ENCODE measurements at regions not wholly inside any gene's neighbourhood (a gene's known extent, or its start where the extent isn't known, plus 50 kb on each side); places are given as distances from the start of the nearest gene placed in this dataset.
"Not testable (repeated sequence)": the region's sequence is repeated elsewhere in the genome, so short reads cannot be mapped to it uniquely, and the experiment has no call there.

DNA sequence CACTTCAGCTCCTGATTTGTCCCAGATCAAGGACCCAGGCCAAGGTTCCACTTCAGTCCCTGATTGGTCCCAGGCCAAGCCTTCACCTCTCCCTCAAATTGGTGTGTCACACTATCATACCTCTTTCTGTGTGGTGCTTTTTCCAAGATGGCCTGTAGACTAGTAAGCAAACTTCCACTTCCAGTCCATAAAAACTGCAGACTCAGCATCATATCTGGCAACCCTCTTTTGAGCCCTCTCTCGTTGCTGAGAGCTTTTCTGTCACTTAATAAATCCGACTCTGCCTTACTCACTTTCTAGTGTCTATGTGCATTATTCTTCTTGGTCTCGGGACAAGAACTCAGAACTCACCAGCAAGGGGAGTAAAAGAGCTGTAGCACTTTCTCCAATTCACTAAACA lies 1395.1 kb downstream of the LRFN5 start:
- H3K36me3 Mint-ChIP-seq = no peaks in the 10 kb centered on the region
- no peaks in the 10 kb centered on the region for H3K36me3 ChIP-seq (ENCODE audit: control insufficient read depth in 2 of 2, extremely low read depth in 1 of 2, insufficient read depth in 1 of 2, low read length in 1 of 2)
- no peaks in the 10 kb centered on the region for H3K27me3 Mint-ChIP-seq
- no peaks in the 10 kb centered on the region for H3K27me3 ChIP-seq (replicated peaks in 1 of 2; ENCODE audit: control insufficient read depth in 2 of 2, extremely low read depth in 1 of 2, insufficient read depth in 2 of 2, low read length in 1 of 2)
- ATAC-seq (replicated peaks in 1 of 4) = no peak
- ChIA-PET POLR2A (no interaction called here), CTCF (no interaction called here)
- no peaks in the 10 kb centered on the region for H3K4me1 Mint-ChIP-seq
- H3K27ac Mint-ChIP-seq = no peak overlapping the region
- H3K4me3 Mint-ChIP-seq = no peak overlapping the region
- no peak overlapping the region for H3K27ac ChIP-seq (ENCODE audit: low read length)
- peaks cover 3% of the 10 kb centered on the region for H3K9me3 ChIP-seq
- H3K4me1 ChIP-seq (ENCODE audit: control insufficient read depth in 1 of 2, extremely low read depth in 1 of 2, insufficient read depth in 2 of 2, low read length in 2 of 2) = no peaks in the 10 kb centered on the region
- DNase-seq = no peak
- no peak overlapping the region for H3K4me3 ChIP-seq (ENCODE audit: control insufficient read depth in 1 of 2, extremely low read depth in 1 of 2, low read length in 1 of 2)
- peaks cover 25 to 39% (median 38%) of the 10 kb centered on the region in 3 donors for H3K9me3 Mint-ChIP-seq
- WGBS (ENCODE audit: insufficient coverage) = 62% methylated on average over 2 of the region's 3 CpGs

DNA sequence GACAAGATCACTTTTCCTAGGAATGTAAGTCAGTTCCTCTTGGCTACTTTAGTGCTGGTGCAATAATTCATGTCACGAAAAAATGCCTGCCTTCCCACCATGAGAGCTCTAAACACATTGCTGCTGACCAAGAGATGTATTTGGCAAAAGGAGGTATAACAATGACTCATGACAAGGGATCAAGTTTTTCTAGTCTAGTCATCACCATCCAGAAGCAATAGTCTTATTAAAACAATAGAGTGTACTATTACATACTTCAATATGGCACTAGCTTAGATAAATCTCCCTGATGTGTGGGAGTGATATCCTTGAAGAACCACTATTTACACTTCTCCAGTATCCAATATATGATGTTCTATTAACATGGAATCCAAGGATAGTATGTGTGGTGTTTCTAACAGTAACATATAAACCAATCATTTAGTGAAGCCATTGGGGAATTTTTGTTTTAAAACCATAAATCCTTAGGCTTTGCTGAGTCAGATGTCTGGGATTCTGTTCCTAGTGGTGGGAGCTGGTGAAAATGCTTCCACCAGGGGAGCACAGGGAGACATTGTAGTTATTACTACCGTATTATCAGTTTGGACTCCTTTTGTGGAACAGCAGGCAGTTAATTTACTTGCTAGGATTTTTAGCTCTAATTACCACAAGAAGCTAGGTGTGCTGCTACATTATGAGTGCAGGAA lies 1387.5 kb downstream of the LRFN5 start:
- H3K36me3 Mint-ChIP-seq = no peaks in the 10 kb centered on the region
- H3K27ac Mint-ChIP-seq = no peak overlapping the region
- H3K9me3 Mint-ChIP-seq = peaks cover 0 to 7% (median 3%) of the 10 kb centered on the region in 3 donors
- ChIA-PET CTCF (no interaction called here), POLR2A (no interaction called here)
- H3K27me3 Mint-ChIP-seq = no peaks in the 10 kb centered on the region
- Histone ChIP-seq H3K27me3 (replicated peaks in 1 of 2; ENCODE audit: control insufficient read depth in 2 of 2, extremely low read depth in 1 of 2, insufficient read depth in 2 of 2, low read length in 1 of 2) (no peaks in the 10 kb centered on the region), H3K27ac (ENCODE audit: low read length) (no peak overlapping the region), H3K4me3 (ENCODE audit: control insufficient read depth in 1 of 2, extremely low read depth in 1 of 2, low read length in 1 of 2) (no peak overlapping the region), H3K36me3 (ENCODE audit: control insufficient read depth in 2 of 2, extremely low read depth in 1 of 2, insufficient read depth in 1 of 2, low read length in 1 of 2) (no peaks in the 10 kb centered on the region), H3K4me1 (ENCODE audit: control insufficient read depth in 1 of 2, extremely low read depth in 1 of 2, insufficient read depth in 2 of 2, low read length in 2 of 2) (no peaks in the 10 kb centered on the region), H3K9me3 (no peaks in the 10 kb centered on the region)
- ATAC-seq (replicated peaks in 1 of 4) = no peak
- DNase-seq = no peak
- no peaks in the 10 kb centered on the region for H3K4me1 Mint-ChIP-seq
- no peak overlapping the region for H3K4me3 Mint-ChIP-seq
- 33% methylated on average over 1 of the region's 2 CpGs for WGBS (ENCODE audit: insufficient coverage)

DNA sequence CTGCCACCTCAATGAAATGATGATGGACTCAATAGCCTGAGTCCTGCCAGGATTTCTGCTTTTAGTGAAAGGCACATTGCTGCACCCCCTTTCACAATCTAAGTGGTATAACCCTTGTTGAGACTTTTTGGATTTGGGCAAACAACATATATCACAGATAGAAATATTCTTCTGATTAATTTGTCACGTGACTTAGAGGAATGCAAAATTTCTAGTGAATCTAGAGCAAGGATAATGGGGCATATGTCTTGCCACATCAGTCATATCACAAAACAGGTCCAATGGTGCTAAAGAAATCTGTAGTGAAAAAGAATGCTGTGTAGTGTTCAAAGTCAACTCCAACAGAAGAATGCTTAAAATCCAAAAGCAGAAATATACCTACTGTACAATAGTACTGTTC lies 1386.3 kb downstream of the LRFN5 start:
- H3K4me1 Mint-ChIP-seq = no peaks in the 10 kb centered on the region
- Histone ChIP-seq H3K27me3 (replicated peaks in 1 of 2; ENCODE audit: control insufficient read depth in 2 of 2, extremely low read depth in 1 of 2, insufficient read depth in 2 of 2, low read length in 1 of 2) (no peaks in the 10 kb centered on the region), H3K4me1 (ENCODE audit: control insufficient read depth in 1 of 2, extremely low read depth in 1 of 2, insufficient read depth in 2 of 2, low read length in 2 of 2) (no peaks in the 10 kb centered on the region), H3K9me3 (no peaks in the 10 kb centered on the region), H3K4me3 (ENCODE audit: control insufficient read depth in 1 of 2, extremely low read depth in 1 of 2, low read length in 1 of 2) (no peak overlapping the region), H3K27ac (ENCODE audit: low read length) (no peak overlapping the region), H3K36me3 (ENCODE audit: control insufficient read depth in 2 of 2, extremely low read depth in 1 of 2, insufficient read depth in 1 of 2, low read length in 1 of 2) (no peaks in the 10 kb centered on the region)
- no peaks in the 10 kb centered on the region for H3K27me3 Mint-ChIP-seq
- ChIA-PET CTCF (no interaction called here), POLR2A (no interaction called here)
- no peak for DNase-seq
- no peak overlapping the region for H3K27ac Mint-ChIP-seq
- no peak overlapping the region for H3K4me3 Mint-ChIP-seq
- H3K36me3 Mint-ChIP-seq = no peaks in the 10 kb centered on the region
- ATAC-seq (replicated peaks in 1 of 4) = no peak
- WGBS (ENCODE audit: insufficient coverage) = no CpG with 5 or more reads among the region's 1 CpG
- peaks cover 0 to 12% (median 11%) of the 10 kb centered on the region in 3 donors for H3K9me3 Mint-ChIP-seq

DNA sequence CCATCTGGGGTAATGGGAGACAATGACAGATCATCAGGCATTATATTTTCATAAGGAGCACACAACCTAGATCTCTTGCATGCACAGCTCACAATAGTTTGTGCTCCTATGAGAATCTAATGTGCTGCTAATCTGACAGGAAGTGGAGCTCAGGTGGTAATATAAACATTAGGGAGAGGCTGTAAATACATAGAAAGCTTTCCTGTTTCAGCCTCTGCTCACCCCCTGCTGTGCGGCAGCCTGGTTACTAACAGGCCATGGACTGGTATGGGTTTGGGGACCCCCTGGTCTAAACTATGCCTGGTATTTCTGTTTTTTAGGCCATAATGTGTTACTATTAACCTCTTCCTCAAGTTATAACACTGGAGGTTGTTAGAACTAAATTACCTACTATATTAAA lies 1373.7 kb downstream of the LRFN5 start:
- Histone ChIP-seq H3K27ac (ENCODE audit: low read length) (no peak overlapping the region), H3K27me3 (replicated peaks in 1 of 2; ENCODE audit: control insufficient read depth in 2 of 2, extremely low read depth in 1 of 2, insufficient read depth in 2 of 2, low read length in 1 of 2) (no peaks in the 10 kb centered on the region), H3K36me3 (ENCODE audit: control insufficient read depth in 2 of 2, extremely low read depth in 1 of 2, insufficient read depth in 1 of 2, low read length in 1 of 2) (no peaks in the 10 kb centered on the region), H3K4me3 (ENCODE audit: control insufficient read depth in 1 of 2, extremely low read depth in 1 of 2, low read length in 1 of 2) (no peak overlapping the region), H3K4me1 (ENCODE audit: control insufficient read depth in 1 of 2, extremely low read depth in 1 of 2, insufficient read depth in 2 of 2, low read length in 2 of 2) (no peaks in the 10 kb centered on the region), H3K9me3 (no peaks in the 10 kb centered on the region)
- no peaks in the 10 kb centered on the region for H3K27me3 Mint-ChIP-seq
- no CpG with 5 or more reads among the region's 1 CpG for WGBS (ENCODE audit: insufficient coverage)
- POLR2A ChIA-PET = no interaction called here
- H3K4me3 Mint-ChIP-seq = no peak overlapping the region
- DNase-seq = no peak
- CTCF ChIA-PET = no interaction called here
- H3K4me1 Mint-ChIP-seq = no peaks in the 10 kb centered on the region
- no peaks in the 10 kb centered on the region for H3K36me3 Mint-ChIP-seq
- peaks cover 8 to 14% (median 11%) of the 10 kb centered on the region in 3 donors for H3K9me3 Mint-ChIP-seq
- ATAC-seq (replicated peaks in 1 of 4) = no peak
- no peak overlapping the region for H3K27ac Mint-ChIP-seq

DNA sequence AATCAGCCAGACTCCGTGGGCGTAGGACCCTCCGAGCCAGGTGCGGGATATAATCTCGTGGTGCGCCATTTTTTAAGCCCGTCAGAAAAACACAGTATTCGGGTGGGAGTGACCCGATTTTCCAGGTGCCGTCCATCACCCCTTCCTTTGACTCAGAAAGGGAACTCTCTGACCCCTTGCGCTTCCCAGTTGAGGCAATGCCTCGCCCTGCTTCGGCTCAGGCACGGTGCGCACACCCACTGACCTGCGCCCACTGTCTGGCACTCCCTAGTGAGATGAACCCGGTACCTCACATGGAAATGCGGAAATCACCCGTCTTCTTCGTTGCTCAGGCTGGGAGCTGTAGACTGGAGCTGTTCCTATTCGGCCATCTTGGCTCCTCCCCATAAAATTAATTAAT lies 1366.5 kb downstream of the LRFN5 start:
- H3K4me1 ChIP-seq (ENCODE audit: control insufficient read depth in 1 of 2, extremely low read depth in 1 of 2, insufficient read depth in 2 of 2, low read length in 2 of 2); H3K36me3 Mint-ChIP-seq; POLR2A ChIA-PET; H3K27ac ChIP-seq (ENCODE audit: low read length); H3K4me1 Mint-ChIP-seq; DNase-seq; H3K4me3 Mint-ChIP-seq; H3K36me3 ChIP-seq (ENCODE audit: control insufficient read depth in 2 of 2, extremely low read depth in 1 of 2, insufficient read depth in 1 of 2, low read length in 1 of 2); H3K27me3 ChIP-seq (replicated peaks in 1 of 2; ENCODE audit: control insufficient read depth in 2 of 2, extremely low read depth in 1 of 2, insufficient read depth in 2 of 2, low read length in 1 of 2); ATAC-seq (replicated peaks in 1 of 4); H3K9me3 ChIP-seq; H3K27ac Mint-ChIP-seq; H3K27me3 Mint-ChIP-seq; CTCF ChIA-PET; H3K9me3 Mint-ChIP-seq; H3K4me3 ChIP-seq (ENCODE audit: control insufficient read depth in 1 of 2, extremely low read depth in 1 of 2, low read length in 1 of 2): not testable (repeated sequence)
- WGBS (ENCODE audit: insufficient coverage) = 92% methylated on average over 9 of the region's 21 CpGs

DNA sequence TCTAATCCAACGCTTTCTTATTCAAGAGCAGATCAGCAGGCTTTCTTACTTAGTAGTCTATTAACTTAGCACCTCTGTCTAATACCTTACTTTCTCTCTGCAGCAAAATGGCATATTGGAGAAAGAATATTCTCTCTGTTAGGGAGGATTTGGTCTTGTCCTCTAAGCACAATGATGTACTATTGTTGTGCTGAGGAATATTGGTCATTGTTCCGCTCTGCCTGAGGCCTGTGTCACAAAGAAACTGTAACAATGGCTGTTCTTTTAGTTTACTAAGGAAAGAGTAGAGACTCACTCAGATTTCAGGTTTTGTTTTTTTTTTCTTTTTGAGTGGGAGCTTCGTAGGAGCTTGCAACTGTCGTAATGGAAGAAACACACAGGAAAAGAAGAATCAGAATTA lies 1358.8 kb downstream of the LRFN5 start:
- no peak overlapping the region for H3K27ac Mint-ChIP-seq
- no CpG with 5 or more reads among the region's 4 CpGs for WGBS (ENCODE audit: insufficient coverage)
- H3K4me1 Mint-ChIP-seq = no peaks in the 10 kb centered on the region
- no peak for ATAC-seq (replicated peaks in 1 of 4)
- no peak overlapping the region for H3K4me3 Mint-ChIP-seq
- H3K9me3 Mint-ChIP-seq = peaks cover 8 to 13% (median 12%) of the 10 kb centered on the region in 3 donors
- Histone ChIP-seq H3K4me1 (ENCODE audit: control insufficient read depth in 1 of 2, extremely low read depth in 1 of 2, insufficient read depth in 2 of 2, low read length in 2 of 2) (no peaks in the 10 kb centered on the region), H3K4me3 (ENCODE audit: control insufficient read depth in 1 of 2, extremely low read depth in 1 of 2, low read length in 1 of 2) (no peak overlapping the region), H3K36me3 (ENCODE audit: control insufficient read depth in 2 of 2, extremely low read depth in 1 of 2, insufficient read depth in 1 of 2, low read length in 1 of 2) (no peaks in the 10 kb centered on the region), H3K27me3 (replicated peaks in 1 of 2; ENCODE audit: control insufficient read depth in 2 of 2, extremely low read depth in 1 of 2, insufficient read depth in 2 of 2, low read length in 1 of 2) (no peaks in the 10 kb centered on the region), H3K27ac (ENCODE audit: low read length) (no peak overlapping the region), H3K9me3 (no peaks in the 10 kb centered on the region)
- DNase-seq = no peak
- POLR2A ChIA-PET = no interaction called here
- no peaks in the 10 kb centered on the region for H3K36me3 Mint-ChIP-seq
- CTCF ChIA-PET = no interaction called here
- H3K27me3 Mint-ChIP-seq = no peaks in the 10 kb centered on the region

DNA sequence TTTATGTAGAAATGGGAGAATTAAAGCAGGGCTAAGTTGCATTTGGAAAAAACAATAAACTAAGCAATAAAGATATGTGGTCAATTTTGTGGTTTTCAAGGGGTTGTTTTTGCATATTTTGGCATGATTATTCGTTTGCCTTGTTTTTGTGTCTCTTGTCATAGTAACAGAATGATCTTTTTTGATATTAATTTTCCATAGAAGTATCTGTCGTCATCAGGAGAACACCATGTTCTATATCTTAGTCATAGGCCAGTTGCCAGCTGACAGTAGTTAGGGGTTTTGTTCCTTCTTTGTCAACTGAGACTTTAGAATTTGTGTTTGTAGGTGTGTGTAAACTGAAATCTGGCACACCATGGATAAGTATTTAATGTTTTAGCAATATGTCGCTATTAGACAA lies 1354.8 kb downstream of the LRFN5 start:
- H3K27me3 Mint-ChIP-seq = no peaks in the 10 kb centered on the region

More for the DNA sequence above, 1354.8 kb downstream of the LRFN5 start:
- no peaks in the 10 kb centered on the region for H3K9me3 ChIP-seq
- no peaks in the 10 kb centered on the region for H3K36me3 Mint-ChIP-seq
- no peak overlapping the region for H3K4me3 Mint-ChIP-seq
- H3K9me3 Mint-ChIP-seq = peaks cover 9 to 14% (median 11%) of the 10 kb centered on the region in 3 donors
- no peaks in the 10 kb centered on the region for H3K4me1 ChIP-seq (ENCODE audit: control insufficient read depth in 1 of 2, extremely low read depth in 1 of 2, insufficient read depth in 2 of 2, low read length in 2 of 2)
- ATAC-seq (replicated peaks in 1 of 4) (no peak), DNase-seq (no peak)
- ChIA-PET POLR2A (no interaction called here), CTCF (no interaction called here)
- no CpG with 5 or more reads among the region's 3 CpGs for WGBS (ENCODE audit: insufficient coverage)
- H3K27ac ChIP-seq (ENCODE audit: low read length) = no peak overlapping the region
- H3K36me3 ChIP-seq (ENCODE audit: control insufficient read depth in 2 of 2, extremely low read depth in 1 of 2, insufficient read depth in 1 of 2, low read length in 1 of 2) = no peaks in the 10 kb centered on the region
- no peaks in the 10 kb centered on the region for H3K27me3 ChIP-seq (replicated peaks in 1 of 2; ENCODE audit: control insufficient read depth in 2 of 2, extremely low read depth in 1 of 2, insufficient read depth in 2 of 2, low read length in 1 of 2)
- H3K4me1 Mint-ChIP-seq = no peaks in the 10 kb centered on the region
- H3K27ac Mint-ChIP-seq = no peak overlapping the region
- no peak overlapping the region for H3K4me3 ChIP-seq (ENCODE audit: control insufficient read depth in 1 of 2, extremely low read depth in 1 of 2, low read length in 1 of 2)
